HCT116 (cell line): ENCODE measurements at regions not wholly inside any gene's neighbourhood (a gene's known extent, or its start where the extent isn't known, plus 50 kb on each side); places are given as distances from the start of the nearest gene placed in this dataset.

Source experiments
- ATAC-seq: fragments of 200-7000 bp; cut with Tn5 transposase; 2 replicates; pipeline ENCODE4 v1.9.1; 2020; ENCODE audit warnings: mild to moderate bottlenecking, moderate library complexity
- BruUV-seq: library from RNA; stranded (reverse); fragments of 400-500 nt; replicated peaks from 2 replicates; lab custom pipeline; 2021; lab: Mats Ljungman, UMichigan
- CTCF ChIA-PET: fragments of 300-600 bp; sonication (Branson Sonifier 250); formaldehyde crosslinking; loops from one replicate; lab custom pipeline; 2021; ENCODE audit warnings: antibody characterized with exemption; lab: Charles Lee
- POLR2A ChIA-PET: fragments of 300-600, 350-600 bp; sonication (Branson Sonifier 250); formaldehyde crosslinking; loops from one replicate; lab custom pipeline; 2021; ENCODE audit warnings: antibody characterized with exemption; lab: Charles Lee
- RAD21 ChIA-PET, 2 experiments: fragments of 300-600 bp; sonication (Branson Sonifier 250); formaldehyde crosslinking; loops; one replicate each; lab custom pipeline; 2023; ENCODE audit warnings: low total read pairs in 2 of 2; ENCODE audit not compliant: uncharacterized antibody in 2 of 2, unreplicated experiment in 2 of 2, low non-redundant PET in 1 of 2; lab: Charles Lee
- DNase-seq: peaks from one replicate; pipeline ENCODE4 v3.0.0-alpha.2; 2010; ENCODE audit warnings: low read depth, low spot score
- H2AFZ ChIP-seq: fragments of 200-600 bp; shearing (Covaris generic), sonication (generic); 2 replicates; pipeline ENCODE4 v1.6.1; 2017; ENCODE audit warnings: low read depth, mixed run types, mixed read lengths, antibody characterized with exemption, low read length; ENCODE audit not compliant: poor library complexity, severe bottlenecking
- H3K27ac ChIP-seq: 2 replicates; pipeline ENCODE4 v1.5.1; 2012; ENCODE audit warnings: low read depth, low read length
- H3K27me3 ChIP-seq: fragments of 200-600 bp; sonication (generic); 2 replicates; pipeline ENCODE4 v1.6.1; 2016; ENCODE audit warnings: mixed run types, low read length, mixed read lengths; ENCODE audit not compliant: insufficient read depth
- H3K36me3 ChIP-seq, 2 experiments: fragments of 200-500 bp in 1 of 2; fragments of 200-600 bp in 1 of 2; sonication (Bioruptor generic) in 1 of 2; sonication (generic) in 1 of 2; 2 replicates each; pipeline versions ENCODE4 v1.5.1 to v1.6.1; 2014 to 2016; ENCODE audit warnings: low read length in 2 of 2, inconsistent platforms in 1 of 2, mixed read lengths in 1 of 2, mixed run types in 1 of 2; ENCODE audit not compliant: insufficient read depth in 2 of 2, control insufficient read depth in 1 of 2
- H3K4me1 ChIP-seq, 2 experiments: fragments of 200-600 bp in 1 of 2; sonication (generic) in 1 of 2; 2 replicates each; pipeline versions ENCODE4 v1.5.1 to v1.6.1; 2012 to 2017; ENCODE audit warnings: low read length in 2 of 2, inconsistent platforms in 1 of 2, mild to moderate bottlenecking in 1 of 2, mixed read lengths in 1 of 2, mixed run types in 1 of 2, moderate library complexity in 1 of 2; ENCODE audit not compliant: insufficient read depth in 2 of 2, control insufficient read depth in 1 of 2
- H3K4me2 ChIP-seq: fragments of 200-600 bp; sonication (generic); 2 replicates; pipeline ENCODE4 v1.6.1; 2017; ENCODE audit warnings: mixed run types, low read length, mixed read lengths
- H3K4me3 ChIP-seq, 2 experiments: fragments of 200-600 bp in 1 of 2; sonication (generic) in 1 of 2; replicated peaks in 1 of 2; 2 replicates each; pipeline ENCODE4 v1.5.1; 2011 to 2016; ENCODE audit warnings: low read length in 2 of 2, control low read depth in 1 of 2, low read depth in 1 of 2, mild to moderate bottlenecking in 1 of 2, mixed read lengths in 1 of 2, mixed run types in 1 of 2
- H3K79me2 ChIP-seq: fragments of 200-600 bp; sonication (generic); 2 replicates; pipeline ENCODE4 v1.6.1; 2017; ENCODE audit warnings: mild to moderate bottlenecking, mixed run types, low read length, moderate library complexity, mixed read lengths; ENCODE audit not compliant: insufficient read depth
- H3K9ac ChIP-seq: fragments of 200-600 bp; sonication (generic); 2 replicates; pipeline ENCODE4 v1.6.1; 2016; ENCODE audit warnings: low read length, mixed read lengths
- H3K9me2 ChIP-seq: fragments of 200-600 bp; sonication (generic), shearing (Covaris generic); 2 replicates; pipeline ENCODE4 v1.6.1; 2017; ENCODE audit warnings: mixed run types, mild to moderate bottlenecking, moderate library complexity; ENCODE audit not compliant: insufficient read depth
- H3K9me3 ChIP-seq, 2 experiments: fragments of 200-500 bp in 1 of 2; fragments of 200-600 bp in 1 of 2; sonication (Bioruptor generic) in 1 of 2; sonication (generic) in 1 of 2; 2 replicates each; pipeline ENCODE4 v1.6.1; 2014 to 2017; ENCODE audit warnings: low read length in 2 of 2, mixed read lengths in 2 of 2, inconsistent platforms in 1 of 2, low read depth in 1 of 2, mild to moderate bottlenecking in 1 of 2, mixed run types in 1 of 2, moderate library complexity in 1 of 2; ENCODE audit not compliant: control insufficient read depth in 1 of 2, insufficient read depth in 1 of 2
- H4K20me1 ChIP-seq: fragments of 200-600 bp; sonication (generic), shearing (Covaris generic); 2 replicates; pipeline ENCODE4 v1.6.1; 2017; ENCODE audit warnings: mixed run types, mild to moderate bottlenecking, moderate library complexity; ENCODE audit not compliant: insufficient read depth
- CBX3 ChIP-seq: IDR thresholded peaks from 2 replicates; pipeline ENCODE4 v1.6.1; 2012; ENCODE audit warnings: low read depth
- CEBPB ChIP-seq: IDR thresholded peaks from 2 replicates; pipeline ENCODE4 v1.6.1; 2012; ENCODE audit warnings: low read depth
- EGR1 ChIP-seq: IDR thresholded peaks from 2 replicates; pipeline ENCODE4 v1.6.1; 2012; ENCODE audit warnings: low read depth
- ELF1 ChIP-seq: IDR thresholded peaks from 2 replicates; pipeline ENCODE4 v1.6.1; 2012; ENCODE audit warnings: low read depth, borderline replicate concordance
- EZH2 ChIP-seq: fragments of 200-600 bp; sonication (generic); IDR thresholded peaks from 2 replicates; pipeline ENCODE4 v1.6.1; 2017; ENCODE audit warnings: antibody characterized with exemption, mixed run types
- FOSL1 ChIP-seq: IDR thresholded peaks from 2 replicates; pipeline ENCODE4 v1.6.1; 2012; ENCODE audit warnings: low read depth
- JUND ChIP-seq: IDR thresholded peaks from 2 replicates; pipeline ENCODE4 v1.6.1; 2012
- SIN3A ChIP-seq: IDR thresholded peaks from 2 replicates; pipeline ENCODE4 v1.6.1; 2012; ENCODE audit warnings: low read depth
- SP1 ChIP-seq: IDR thresholded peaks from 2 replicates; pipeline ENCODE4 v1.6.1; 2012; ENCODE audit warnings: low read depth
- SRF ChIP-seq: IDR thresholded peaks from 2 replicates; pipeline ENCODE4 v1.6.1; 2012; ENCODE audit warnings: low read depth
- TCF7L2 ChIP-seq: IDR thresholded peaks from 2 replicates; pipeline ENCODE4 v1.7.0; 2011; ENCODE audit warnings: borderline replicate concordance, inconsistent platforms; ENCODE audit not compliant: insufficient read depth, insufficient read length; ENCODE audit errors: extremely low read depth
- ZFX ChIP-seq: fragments of 450-650 bp; IDR thresholded peaks from 2 replicates; pipeline ENCODE4 v1.6.1; 2017
- ZNF274 ChIP-seq: fragments of 200-500 bp; sonication (Bioruptor generic); IDR thresholded peaks from 2 replicates; pipeline ENCODE4 v1.6.1; 2014; ENCODE audit warnings: mild to moderate bottlenecking, low read depth, low read length, inconsistent platforms
- intact Hi-C: fragments of 100-400 bp; cut with micrococcal nuclease; formaldehyde crosslinking; loops from 2 replicates; pipeline ENCODE4 v1.10.0; 2022
- TF ChIP-seq, protein P1 (sequence below): IDR thresholded peaks from 2 replicates; pipeline ENCODE4 v1.6.1; 2011; ENCODE audit warnings: mild to moderate bottlenecking, low read length, moderate library complexity; ENCODE audit not compliant: insufficient replicate concordance; ENCODE audit errors: extremely low read depth
- TF ChIP-seq, protein P2 (sequence below): IDR thresholded peaks from 2 replicates; pipeline ENCODE4 v1.6.1; 2012
- TF ChIP-seq, protein P3 (sequence below), 3 experiments: fragments of 200-600 bp in 1 of 3; sonication (generic) in 1 of 3; IDR thresholded peaks in 2 of 3; conservative IDR thresholded peaks in 1 of 3; 2 replicates each; pipeline ENCODE4 v1.5.1; 2012 to 2017; ENCODE audit warnings: low read depth in 2 of 3, low read length in 2 of 3, antibody characterized with exemption in 1 of 3, borderline replicate concordance in 1 of 3, control low read depth in 1 of 3, mild to moderate bottlenecking in 1 of 3, mixed read lengths in 1 of 3, mixed run types in 1 of 3, moderate library complexity in 1 of 3; ENCODE audit not compliant: insufficient read depth in 1 of 3

DNA sequence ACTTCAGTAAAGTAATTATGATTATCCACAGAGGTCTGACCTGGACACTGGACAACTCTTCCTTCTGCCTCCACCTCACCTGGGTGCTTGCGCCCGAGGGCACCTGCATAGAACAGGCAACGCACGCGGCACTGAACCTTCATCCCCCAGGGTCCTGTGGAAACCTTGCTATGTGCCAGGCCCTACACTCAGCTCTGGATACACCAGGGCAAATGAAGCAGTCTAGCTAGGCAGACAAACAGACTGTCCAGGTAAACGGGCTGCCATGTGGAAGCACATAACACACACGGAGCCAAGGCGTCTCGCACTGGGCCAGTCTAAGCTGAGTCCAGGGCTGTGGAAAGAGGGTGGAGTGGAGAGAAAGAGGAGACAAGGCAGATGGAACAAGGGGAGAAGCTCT, 109.3 kb upstream of the AFDN start:
- intact Hi-C loops, result no loop called here
- no peaks in the 10 kb centered on the region for H3K4me1 ChIP-seq
- CTCF ChIA-PET, result no interaction called here
- POLR2A ChIA-PET, result no interaction called here
- RAD21 ChIA-PET, result no interaction called here
- ATAC-seq (no peak), DNase-seq (no peak)
- H3K36me3 ChIP-seq, result no peaks in the 10 kb centered on the region
- no TSS peak for BruUV-seq
- TF ChIP-seq SIN3A (no peak), CEBPB (no peak), TCF7L2 (no peak), EGR1 (no peak), SRF (no peak), SP1 (no peak), ELF1 (no peak), ZNF274 (no peak), FOSL1 (no peak), CBX3 (no peak), JUND (no peak), ZFX (no peak), EZH2 (no peak)
- TF ChIP-seq, protein P1, sequence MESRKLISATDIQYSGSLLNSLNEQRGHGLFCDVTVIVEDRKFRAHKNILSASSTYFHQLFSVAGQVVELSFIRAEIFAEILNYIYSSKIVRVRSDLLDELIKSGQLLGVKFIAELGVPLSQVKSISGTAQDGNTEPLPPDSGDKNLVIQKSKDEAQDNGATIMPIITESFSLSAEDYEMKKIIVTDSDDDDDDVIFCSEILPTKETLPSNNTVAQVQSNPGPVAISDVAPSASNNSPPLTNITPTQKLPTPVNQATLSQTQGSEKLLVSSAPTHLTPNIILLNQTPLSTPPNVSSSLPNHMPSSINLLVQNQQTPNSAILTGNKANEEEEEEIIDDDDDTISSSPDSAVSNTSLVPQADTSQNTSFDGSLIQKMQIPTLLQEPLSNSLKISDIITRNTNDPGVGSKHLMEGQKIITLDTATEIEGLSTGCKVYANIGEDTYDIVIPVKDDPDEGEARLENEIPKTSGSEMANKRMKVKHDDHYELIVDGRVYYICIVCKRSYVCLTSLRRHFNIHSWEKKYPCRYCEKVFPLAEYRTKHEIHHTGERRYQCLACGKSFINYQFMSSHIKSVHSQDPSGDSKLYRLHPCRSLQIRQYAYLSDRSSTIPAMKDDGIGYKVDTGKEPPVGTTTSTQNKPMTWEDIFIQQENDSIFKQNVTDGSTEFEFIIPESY, result no peak
- TF ChIP-seq, protein P2, sequence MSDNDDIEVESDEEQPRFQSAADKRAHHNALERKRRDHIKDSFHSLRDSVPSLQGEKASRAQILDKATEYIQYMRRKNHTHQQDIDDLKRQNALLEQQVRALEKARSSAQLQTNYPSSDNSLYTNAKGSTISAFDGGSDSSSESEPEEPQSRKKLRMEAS, result no peak
- TF ChIP-seq, protein P3, sequence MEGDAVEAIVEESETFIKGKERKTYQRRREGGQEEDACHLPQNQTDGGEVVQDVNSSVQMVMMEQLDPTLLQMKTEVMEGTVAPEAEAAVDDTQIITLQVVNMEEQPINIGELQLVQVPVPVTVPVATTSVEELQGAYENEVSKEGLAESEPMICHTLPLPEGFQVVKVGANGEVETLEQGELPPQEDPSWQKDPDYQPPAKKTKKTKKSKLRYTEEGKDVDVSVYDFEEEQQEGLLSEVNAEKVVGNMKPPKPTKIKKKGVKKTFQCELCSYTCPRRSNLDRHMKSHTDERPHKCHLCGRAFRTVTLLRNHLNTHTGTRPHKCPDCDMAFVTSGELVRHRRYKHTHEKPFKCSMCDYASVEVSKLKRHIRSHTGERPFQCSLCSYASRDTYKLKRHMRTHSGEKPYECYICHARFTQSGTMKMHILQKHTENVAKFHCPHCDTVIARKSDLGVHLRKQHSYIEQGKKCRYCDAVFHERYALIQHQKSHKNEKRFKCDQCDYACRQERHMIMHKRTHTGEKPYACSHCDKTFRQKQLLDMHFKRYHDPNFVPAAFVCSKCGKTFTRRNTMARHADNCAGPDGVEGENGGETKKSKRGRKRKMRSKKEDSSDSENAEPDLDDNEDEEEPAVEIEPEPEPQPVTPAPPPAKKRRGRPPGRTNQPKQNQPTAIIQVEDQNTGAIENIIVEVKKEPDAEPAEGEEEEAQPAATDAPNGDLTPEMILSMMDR (IDR thresholded peaks at IDR 0.05 in 2 of 3, conservative IDR thresholded peaks at IDR 0.05 in 1 of 3; ENCODE audit: borderline replicate concordance in 1 of 3, insufficient read depth in 1 of 3, low read depth in 2 of 3, low read length in 2 of 3), result no peak
- no peak overlapping the region for H2AFZ ChIP-seq
- H3K4me3 ChIP-seq, result no peak overlapping the region
- H3K27me3 ChIP-seq, result peaks cover 28% of the 10 kb centered on the region
- H3K9ac ChIP-seq, result no peak overlapping the region
- H3K9me3 ChIP-seq, result no peaks in the 10 kb centered on the region
- H3K9me2 ChIP-seq, result no peaks in the 10 kb centered on the region
- no peak overlapping the region for H3K4me2 ChIP-seq
- H3K79me2 ChIP-seq, result no peaks in the 10 kb centered on the region
- no peaks in the 10 kb centered on the region for H4K20me1 ChIP-seq
- no peak overlapping the region for H3K27ac ChIP-seq
